MM.1S (cell line): ENCODE measurements at regions not wholly inside any gene's neighbourhood (a gene's known extent, or its start where the extent isn't known, plus 50 kb on each side); places are given as distances from the start of the nearest gene placed in this dataset.

Experiments
- DNase-seq: peaks from one replicate; pipeline ENCODE4 v3.0.0-alpha.2; 2015
- H2AFZ ChIP-seq: fragments of 300-600 bp; sonication (generic); 2 replicates; pipeline ENCODE4 v1.6.0; 2016; ENCODE audit warnings: antibody characterized with exemption, low read length
- H3F3A ChIP-seq: fragments of 300-600 bp; sonication (generic); 2 replicates; pipeline ENCODE4 v1.6.1; 2016; ENCODE audit warnings: mild to moderate bottlenecking, antibody characterized with exemption, low read length, moderate library complexity, mixed read lengths; ENCODE audit not compliant: insufficient read depth
- H3K27ac ChIP-seq: fragments of 300-600 bp; sonication (generic); 2 replicates; pipeline ENCODE4 v1.5.1; 2016; ENCODE audit warnings: mild to moderate bottlenecking, low read length
- H3K27me3 ChIP-seq: fragments of 300-600 bp; sonication (generic); replicated peaks from 2 replicates; pipeline ENCODE4 v1.6.0; 2016; ENCODE audit warnings: low read length; ENCODE audit not compliant: insufficient read depth
- H3K36me3 ChIP-seq: fragments of 300-600 bp; sonication (generic); replicated peaks from 2 replicates; pipeline ENCODE4 v1.6.1; 2016; ENCODE audit warnings: mild to moderate bottlenecking, low read length, mixed read lengths; ENCODE audit not compliant: insufficient read depth
- H3K4me1 ChIP-seq: fragments of 300-600 bp; sonication (generic); 2 replicates; pipeline ENCODE4 v1.6.1; 2016; ENCODE audit warnings: low read length, mixed read lengths
- H3K4me2 ChIP-seq: fragments of 300-600 bp; sonication (generic); 2 replicates; pipeline ENCODE4 v1.6.0; 2016; ENCODE audit warnings: low read depth, low read length
- H3K4me3 ChIP-seq: fragments of 300-600 bp; sonication (generic); 2 replicates; pipeline ENCODE4 v1.5.1; 2016; ENCODE audit warnings: low read length, mixed read lengths
- H3K79me2 ChIP-seq: fragments of 300-600 bp; sonication (generic); 2 replicates; pipeline ENCODE4 v1.6.1; 2016; ENCODE audit warnings: mixed run types, low read length, mixed read lengths
- H3K9ac ChIP-seq: fragments of 300-600 bp; sonication (generic); 2 replicates; pipeline ENCODE4 v1.6.1; 2016; ENCODE audit warnings: low read length, mixed read lengths
- H3K9me2 ChIP-seq: fragments of 300-600 bp; sonication (generic); replicated peaks from 2 replicates; pipeline ENCODE4 v1.6.1; 2016; ENCODE audit warnings: mild to moderate bottlenecking, low read length, mixed read lengths; ENCODE audit not compliant: insufficient read depth
- H3K9me3 ChIP-seq: fragments of 300-600 bp; sonication (generic); replicated peaks from 2 replicates; pipeline ENCODE4 v1.6.1; 2016; ENCODE audit warnings: mild to moderate bottlenecking, low read length, mixed read lengths; ENCODE audit not compliant: insufficient read depth
- H4K20me1 ChIP-seq: fragments of 300-600 bp; sonication (generic); 2 replicates; pipeline ENCODE4 v1.6.1; 2016; ENCODE audit warnings: mild to moderate bottlenecking, low read length, moderate library complexity, mixed read lengths; ENCODE audit not compliant: insufficient read depth
- EZH2 ChIP-seq: fragments of 300-600 bp; sonication (generic); optimal IDR thresholded peaks from 2 replicates; pipeline ENCODE3; 2017; ENCODE audit warnings: low read depth, mild to moderate bottlenecking, antibody characterized with exemption, low read length, mixed read lengths
- EZH2phosphoT487 ChIP-seq: fragments of 300-600 bp; sonication (generic); IDR thresholded peaks from 2 replicates; pipeline ENCODE4 v1.6.1; 2018; ENCODE audit warnings: antibody characterized with exemption, low read length
- TF ChIP-seq, protein P1 (sequence below): fragments of 300-600 bp; sonication (generic); IDR thresholded peaks from 2 replicates; pipeline ENCODE4 v1.5.1; 2016; ENCODE audit warnings: antibody characterized with exemption, low read length, mixed read lengths

DNA sequence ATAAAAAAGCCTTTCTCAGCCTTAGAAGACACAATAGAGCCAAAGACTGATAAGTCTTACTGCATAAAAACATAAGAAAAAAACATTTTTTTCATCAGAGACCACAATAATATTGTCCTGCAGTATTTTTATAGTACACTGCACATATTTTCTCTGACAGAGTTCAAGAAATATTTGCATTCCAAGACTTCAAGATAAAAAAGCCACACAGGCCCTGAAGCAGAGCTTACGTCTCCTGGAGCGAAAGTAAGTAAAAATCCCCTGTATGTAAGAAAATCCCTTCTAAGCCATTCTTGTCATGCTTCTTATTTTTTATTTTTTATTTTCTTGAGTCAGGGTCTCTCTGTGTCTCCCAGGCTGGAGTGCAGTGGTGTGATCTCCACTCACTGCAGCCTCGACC, 755.9 kb downstream of the LIG4 start:
- no peak overlapping the region for H3K4me2 ChIP-seq
- H3K27ac ChIP-seq = no peak overlapping the region
- H3K79me2 ChIP-seq = no peaks in the 10 kb centered on the region
- H4K20me1 ChIP-seq = no peaks in the 10 kb centered on the region
- no peak overlapping the region for H3K4me3 ChIP-seq
- DNase-seq = no peak
- H3K9ac ChIP-seq = no peak overlapping the region
- H3F3A ChIP-seq = no peaks in the 10 kb centered on the region
- no peaks in the 10 kb centered on the region for H3K9me2 ChIP-seq
- no peak overlapping the region for H2AFZ ChIP-seq
- H3K27me3 ChIP-seq = no peaks in the 10 kb centered on the region
- TF ChIP-seq, protein P1, sequence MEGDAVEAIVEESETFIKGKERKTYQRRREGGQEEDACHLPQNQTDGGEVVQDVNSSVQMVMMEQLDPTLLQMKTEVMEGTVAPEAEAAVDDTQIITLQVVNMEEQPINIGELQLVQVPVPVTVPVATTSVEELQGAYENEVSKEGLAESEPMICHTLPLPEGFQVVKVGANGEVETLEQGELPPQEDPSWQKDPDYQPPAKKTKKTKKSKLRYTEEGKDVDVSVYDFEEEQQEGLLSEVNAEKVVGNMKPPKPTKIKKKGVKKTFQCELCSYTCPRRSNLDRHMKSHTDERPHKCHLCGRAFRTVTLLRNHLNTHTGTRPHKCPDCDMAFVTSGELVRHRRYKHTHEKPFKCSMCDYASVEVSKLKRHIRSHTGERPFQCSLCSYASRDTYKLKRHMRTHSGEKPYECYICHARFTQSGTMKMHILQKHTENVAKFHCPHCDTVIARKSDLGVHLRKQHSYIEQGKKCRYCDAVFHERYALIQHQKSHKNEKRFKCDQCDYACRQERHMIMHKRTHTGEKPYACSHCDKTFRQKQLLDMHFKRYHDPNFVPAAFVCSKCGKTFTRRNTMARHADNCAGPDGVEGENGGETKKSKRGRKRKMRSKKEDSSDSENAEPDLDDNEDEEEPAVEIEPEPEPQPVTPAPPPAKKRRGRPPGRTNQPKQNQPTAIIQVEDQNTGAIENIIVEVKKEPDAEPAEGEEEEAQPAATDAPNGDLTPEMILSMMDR = no peak
- TF ChIP-seq EZH2 = no peak
- H3K36me3 ChIP-seq = no peaks in the 10 kb centered on the region
- H3K4me1 ChIP-seq = no peaks in the 10 kb centered on the region
- H3K9me3 ChIP-seq = no peaks in the 10 kb centered on the region

DNA sequence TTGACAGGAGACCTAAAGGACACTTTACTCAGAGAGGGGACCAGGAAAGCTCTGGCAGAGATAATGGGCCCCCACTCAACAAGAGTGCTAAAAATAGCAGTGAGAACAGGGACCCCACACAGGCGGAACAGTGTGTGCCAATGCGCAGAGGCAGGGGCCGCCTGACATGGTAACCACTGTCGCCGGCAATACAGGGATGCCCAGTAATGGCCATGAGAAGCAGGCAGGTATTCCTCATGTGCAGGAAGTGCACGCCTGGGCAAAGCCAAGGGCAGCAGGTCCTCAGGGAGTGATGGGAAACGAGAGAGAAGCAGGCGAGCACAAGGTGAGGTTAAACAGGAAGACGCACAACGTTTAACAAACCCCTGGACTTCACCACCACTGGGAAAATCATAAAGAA, 757.1 kb downstream of the LIG4 start:
- DNase-seq = no peak
- Histone ChIP-seq H3K4me3 (no peak overlapping the region), H3K9me3 (no peaks in the 10 kb centered on the region), H3K36me3 (no peaks in the 10 kb centered on the region), H3F3A (no peaks in the 10 kb centered on the region), H3K4me2 (no peak overlapping the region), H2AFZ (no peak overlapping the region), H3K9me2 (no peaks in the 10 kb centered on the region), H3K4me1 (no peaks in the 10 kb centered on the region), H3K9ac (no peak overlapping the region), H3K27ac (no peak overlapping the region), H4K20me1 (no peaks in the 10 kb centered on the region), H3K79me2 (no peaks in the 10 kb centered on the region), H3K27me3 (no peaks in the 10 kb centered on the region)
- TF ChIP-seq EZH2phosphoT487 (no peak), EZH2 (no peak)
- TF ChIP-seq, protein P1 = no peak

DNA sequence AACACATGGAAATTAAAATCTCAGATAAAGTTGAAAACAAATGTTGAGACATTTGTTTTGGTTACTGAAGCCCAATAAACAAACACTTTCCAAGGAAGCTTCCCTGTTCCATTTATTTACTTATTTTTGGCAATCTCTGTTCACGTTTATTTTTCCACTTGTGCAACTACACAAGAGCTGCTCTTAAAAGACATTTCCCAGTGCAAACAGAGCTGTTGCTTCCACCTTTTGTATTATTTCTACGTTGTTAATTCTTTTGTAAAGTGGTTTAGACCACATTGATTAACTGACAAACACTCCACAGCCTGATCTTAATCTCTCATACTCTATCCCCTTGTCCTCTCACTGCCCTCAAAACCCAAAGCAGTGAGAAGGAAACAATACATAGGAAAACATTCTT, 757.6 kb downstream of the LIG4 start:
- H3K27ac ChIP-seq = no peak overlapping the region
- no peak overlapping the region for H3K4me3 ChIP-seq
- no peaks in the 10 kb centered on the region for H3K79me2 ChIP-seq
- no peaks in the 10 kb centered on the region for H3K4me1 ChIP-seq
- TF ChIP-seq EZH2phosphoT487 (no peak), EZH2 (no peak)
- TF ChIP-seq, protein P1 = no peak
- no peaks in the 10 kb centered on the region for H4K20me1 ChIP-seq
- H3K9me3 ChIP-seq = no peaks in the 10 kb centered on the region
- no peaks in the 10 kb centered on the region for H3K27me3 ChIP-seq
- H3K4me2 ChIP-seq = no peak overlapping the region
- H3K36me3 ChIP-seq = no peaks in the 10 kb centered on the region
- H3K9ac ChIP-seq = no peak overlapping the region
- H3K9me2 ChIP-seq = no peaks in the 10 kb centered on the region
- H3F3A ChIP-seq = no peaks in the 10 kb centered on the region
- no peak for DNase-seq
- no peak overlapping the region for H2AFZ ChIP-seq

DNA sequence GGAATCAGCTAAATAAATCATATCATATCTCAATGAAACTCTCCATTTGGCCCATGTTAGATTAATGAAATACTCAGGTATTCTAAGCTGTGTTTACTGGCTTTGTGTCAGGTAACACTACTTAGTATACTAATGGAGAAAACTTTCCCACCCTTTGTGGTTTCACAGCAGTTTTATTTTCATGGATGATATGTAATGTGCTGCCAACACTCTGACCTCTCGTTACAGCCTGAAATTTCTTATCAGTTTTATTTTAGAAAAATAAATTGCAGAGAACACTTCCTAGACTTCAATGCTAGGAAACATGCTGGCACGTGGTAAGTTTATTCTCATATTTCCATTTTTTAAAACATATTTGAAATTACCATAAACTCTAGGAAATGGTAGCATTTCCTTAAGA, 758.9 kb downstream of the LIG4 start:
- DNase-seq = no peak
- Histone ChIP-seq H3K79me2 (no peaks in the 10 kb centered on the region), H3K9me2 (no peaks in the 10 kb centered on the region), H3K36me3 (no peaks in the 10 kb centered on the region), H3K27me3 (no peaks in the 10 kb centered on the region), H3K27ac (no peak overlapping the region), H3K4me1 (no peaks in the 10 kb centered on the region), H2AFZ (no peak overlapping the region), H4K20me1 (no peaks in the 10 kb centered on the region), H3K4me3 (no peak overlapping the region), H3F3A (no peaks in the 10 kb centered on the region), H3K4me2 (no peak overlapping the region), H3K9ac (no peak overlapping the region), H3K9me3 (no peaks in the 10 kb centered on the region)
- no peak for TF ChIP-seq EZH2
- no peak for TF ChIP-seq EZH2phosphoT487
- TF ChIP-seq, protein P1 = no peak
